ENCODE measurements at regions not wholly inside any gene's neighbourhood (a gene's known extent, or its start where the extent isn't known, plus 50 kb on each side); places are given as distances from the start of the nearest gene placed in this dataset.

DNA sequence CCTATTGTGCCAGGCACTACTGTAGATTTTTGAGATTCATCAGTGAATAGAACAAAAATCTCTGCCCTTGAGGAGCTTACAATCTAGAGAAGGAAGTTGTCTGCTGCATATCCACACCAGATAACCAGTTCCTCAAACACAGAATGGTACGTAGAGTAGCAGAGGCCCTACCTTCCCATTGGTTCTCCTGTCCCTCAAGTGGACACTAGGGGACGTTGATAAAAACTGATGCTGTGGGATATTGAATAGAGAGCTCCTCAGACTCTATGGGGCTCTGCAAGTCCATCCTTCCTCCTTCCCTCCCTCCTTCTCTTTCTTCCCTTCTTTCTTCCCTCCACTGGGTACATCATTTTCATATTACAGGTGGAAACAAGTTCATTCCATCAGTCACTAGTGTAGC, 371.3 kb downstream of the PBX1 start:
- TF ChIP-seq, protein P1, sequence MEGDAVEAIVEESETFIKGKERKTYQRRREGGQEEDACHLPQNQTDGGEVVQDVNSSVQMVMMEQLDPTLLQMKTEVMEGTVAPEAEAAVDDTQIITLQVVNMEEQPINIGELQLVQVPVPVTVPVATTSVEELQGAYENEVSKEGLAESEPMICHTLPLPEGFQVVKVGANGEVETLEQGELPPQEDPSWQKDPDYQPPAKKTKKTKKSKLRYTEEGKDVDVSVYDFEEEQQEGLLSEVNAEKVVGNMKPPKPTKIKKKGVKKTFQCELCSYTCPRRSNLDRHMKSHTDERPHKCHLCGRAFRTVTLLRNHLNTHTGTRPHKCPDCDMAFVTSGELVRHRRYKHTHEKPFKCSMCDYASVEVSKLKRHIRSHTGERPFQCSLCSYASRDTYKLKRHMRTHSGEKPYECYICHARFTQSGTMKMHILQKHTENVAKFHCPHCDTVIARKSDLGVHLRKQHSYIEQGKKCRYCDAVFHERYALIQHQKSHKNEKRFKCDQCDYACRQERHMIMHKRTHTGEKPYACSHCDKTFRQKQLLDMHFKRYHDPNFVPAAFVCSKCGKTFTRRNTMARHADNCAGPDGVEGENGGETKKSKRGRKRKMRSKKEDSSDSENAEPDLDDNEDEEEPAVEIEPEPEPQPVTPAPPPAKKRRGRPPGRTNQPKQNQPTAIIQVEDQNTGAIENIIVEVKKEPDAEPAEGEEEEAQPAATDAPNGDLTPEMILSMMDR (IDR thresholded peaks at IDR 0.05): no peak
- no peak overlapping the region for H3K4me3 ChIP-seq
- intact Hi-C loops (cut with DNase I; ENCODE audit: low total_unique reads): no loop called here
- no peaks in the 10 kb centered on the region for H3K9me3 ChIP-seq
- H3K36me3 ChIP-seq: no peaks in the 10 kb centered on the region
- H3K27ac ChIP-seq: no peak overlapping the region
- DNase-seq: no peak
- H3K27me3 ChIP-seq: peaks cover 0 to 2% of the 10 kb centered on the region in 2 donors
- no peaks in the 10 kb centered on the region for H3K4me1 ChIP-seq

DNA sequence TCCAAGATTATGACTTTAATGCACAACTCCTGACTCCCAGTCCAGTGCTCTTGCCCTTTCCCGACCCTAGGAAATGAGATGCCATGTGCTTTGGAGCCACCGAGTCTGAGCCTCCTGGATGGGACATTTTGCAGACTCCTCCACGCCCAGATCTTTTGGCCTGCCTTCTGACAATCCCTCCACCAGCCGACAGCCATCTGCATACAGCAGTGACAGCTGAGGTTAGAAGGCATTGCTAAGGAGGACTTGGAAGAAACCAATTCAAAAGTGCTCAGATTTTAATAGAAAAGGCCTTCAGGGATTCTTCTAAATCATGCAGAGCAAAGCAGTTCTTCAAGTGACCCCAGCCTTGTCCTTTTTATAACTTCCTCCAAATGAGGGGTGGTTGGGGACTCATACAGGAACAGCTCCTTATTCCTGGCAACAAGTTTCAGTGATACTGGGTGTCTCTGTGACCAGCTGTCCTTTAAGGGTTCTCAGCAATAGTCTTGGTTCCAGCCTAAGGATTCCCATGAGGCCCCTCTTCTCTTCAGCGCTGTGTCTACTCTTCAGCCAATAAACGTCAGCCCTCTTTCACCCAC, 369.3 kb downstream of the PBX1 start:
- no peak overlapping the region for H3K4me3 ChIP-seq
- H3K27me3 ChIP-seq: peaks cover 0 to 2% of the 10 kb centered on the region in 2 donors
- no peaks in the 10 kb centered on the region for H3K4me1 ChIP-seq
- TF ChIP-seq, protein P1 (IDR thresholded peaks at IDR 0.05): no peak
- no peaks in the 10 kb centered on the region for H3K9me3 ChIP-seq
- H3K27ac ChIP-seq: no peak overlapping the region
- intact Hi-C loops (cut with DNase I; ENCODE audit: low total_unique reads): no loop called here
- H3K36me3 ChIP-seq: no peaks in the 10 kb centered on the region
- DNase-seq: no peak

DNA sequence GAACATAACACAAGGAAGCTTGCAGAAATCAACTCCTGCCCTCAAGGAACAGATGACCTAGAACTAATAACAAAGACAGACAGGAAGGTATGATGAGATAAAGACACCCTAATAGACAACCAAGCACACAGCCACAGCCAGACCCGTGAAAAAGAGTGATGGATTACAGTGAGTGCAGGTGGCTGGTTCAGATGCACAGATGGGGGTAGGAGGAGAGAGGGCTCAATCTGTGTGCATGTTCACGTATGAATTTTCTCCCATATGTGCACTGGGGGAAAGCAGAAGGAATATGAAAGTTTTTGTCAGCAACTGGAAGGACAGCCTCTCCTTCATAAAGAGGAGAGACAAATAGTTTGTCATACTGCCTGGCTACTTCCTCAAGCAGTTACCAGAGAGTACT, 367.1 kb downstream of the PBX1 start:
- no peaks in the 10 kb centered on the region for H3K36me3 ChIP-seq
- DNase-seq: no peak
- no peak overlapping the region for H3K4me3 ChIP-seq
- H3K4me1 ChIP-seq: no peaks in the 10 kb centered on the region
- no peaks in the 10 kb centered on the region for H3K9me3 ChIP-seq
- intact Hi-C loops (cut with DNase I; ENCODE audit: low total_unique reads): no loop called here
- H3K27me3 ChIP-seq: peaks cover 0 to 2% of the 10 kb centered on the region in 2 donors
- H3K27ac ChIP-seq: no peak overlapping the region
- TF ChIP-seq, protein P1 (IDR thresholded peaks at IDR 0.05): no peak

DNA sequence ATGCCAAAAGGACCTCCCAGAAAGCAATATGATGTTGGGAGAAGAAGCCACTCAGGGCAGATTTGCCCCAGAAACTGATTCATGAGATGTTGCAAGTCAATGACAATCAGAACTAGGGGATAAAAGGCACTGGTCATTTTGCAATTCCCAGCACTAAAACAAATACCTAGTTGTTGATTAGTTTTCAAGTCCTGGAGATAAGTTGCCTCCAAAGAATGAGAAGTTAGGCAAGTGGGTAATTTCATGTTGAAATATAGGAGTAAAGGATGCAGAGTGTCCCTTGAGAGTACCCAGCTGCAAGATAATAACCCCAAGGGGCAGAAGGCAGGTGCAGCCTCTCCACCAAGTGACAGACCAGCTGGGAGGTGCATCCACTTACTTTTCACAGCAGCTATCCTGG, 363.6 kb downstream of the PBX1 start:
- Histone ChIP-seq H3K36me3 (no peaks in the 10 kb centered on the region), H3K4me1 (no peaks in the 10 kb centered on the region), H3K9me3 (no peaks in the 10 kb centered on the region), H3K27ac (no peak overlapping the region), H3K4me3 (no peak overlapping the region), H3K27me3 (no peaks in the 10 kb centered on the region)
- DNase-seq: no peak
- intact Hi-C loops (cut with DNase I; ENCODE audit: low total_unique reads): no loop called here
- TF ChIP-seq, protein P1 (IDR thresholded peaks at IDR 0.05): no peak

DNA sequence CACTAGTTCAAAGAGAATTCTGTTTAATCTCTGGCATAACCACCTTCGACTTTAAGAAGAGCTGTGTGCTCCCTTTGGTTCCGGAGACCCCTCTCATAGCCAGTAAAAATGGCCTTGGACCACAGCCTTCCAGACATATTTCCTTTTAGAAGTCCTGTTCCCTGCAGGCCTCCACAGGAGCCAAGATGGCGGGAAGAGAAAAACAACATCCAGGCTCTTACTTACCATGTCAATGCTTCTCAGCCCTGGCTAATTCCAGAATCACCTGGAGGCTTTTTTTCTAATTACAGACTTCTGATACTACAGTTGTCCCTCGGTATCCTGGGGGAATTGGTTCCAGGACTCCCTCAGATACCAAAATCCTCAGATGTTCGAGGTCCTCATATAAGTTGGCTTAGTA, 362.5 kb downstream of the PBX1 start:
- H3K27me3 ChIP-seq: no peaks in the 10 kb centered on the region
- TF ChIP-seq, protein P1 (IDR thresholded peaks at IDR 0.05): no peak
- no peak overlapping the region for H3K4me3 ChIP-seq
- no peaks in the 10 kb centered on the region for H3K9me3 ChIP-seq
- H3K36me3 ChIP-seq: no peaks in the 10 kb centered on the region
- DNase-seq: no peak
- intact Hi-C loops (cut with DNase I; ENCODE audit: low total_unique reads): no loop called here
- no peaks in the 10 kb centered on the region for H3K4me1 ChIP-seq
- no peak overlapping the region for H3K27ac ChIP-seq

DNA sequence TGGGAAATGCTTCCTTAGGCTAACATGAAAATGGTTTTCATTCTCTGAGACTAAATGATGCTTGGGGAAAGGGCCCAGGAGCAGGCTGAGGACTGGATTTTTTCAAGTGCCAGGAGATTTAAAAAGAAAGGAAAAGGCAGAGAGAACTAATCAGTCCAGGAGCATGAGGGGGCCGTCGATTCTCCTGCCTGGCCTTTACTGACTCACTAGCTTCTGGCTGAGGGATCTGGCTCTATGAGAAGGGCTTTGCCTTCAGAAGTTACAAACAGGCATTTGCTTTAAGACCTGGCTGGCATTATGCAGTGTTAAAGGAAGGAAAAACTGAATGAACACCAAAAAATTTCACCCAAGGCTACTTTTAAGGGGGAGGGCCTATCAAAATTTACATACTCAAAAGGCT, 359.2 kb downstream of the PBX1 start:
- no peaks in the 10 kb centered on the region for H3K4me1 ChIP-seq
- no peak for DNase-seq
- TF ChIP-seq, protein P1 (IDR thresholded peaks at IDR 0.05): no peak
- no peaks in the 10 kb centered on the region for H3K36me3 ChIP-seq
- H3K9me3 ChIP-seq: no peaks in the 10 kb centered on the region
- no peak overlapping the region for H3K4me3 ChIP-seq
- intact Hi-C loops (cut with DNase I; ENCODE audit: low total_unique reads): no loop called here
- H3K27me3 ChIP-seq: no peaks in the 10 kb centered on the region
- H3K27ac ChIP-seq: no peak overlapping the region
